Retina (tissue), 1 donor: ENCODE measurements at regions not wholly inside any gene's neighbourhood (a gene's known extent, or its start where the extent isn't known, plus 50 kb on each side); places are given as distances from the start of the nearest gene placed in this dataset.

Experiments
- DNase-seq: peaks from one replicate; pipeline ENCODE4 v3.0.0-alpha.2; 2016

GRCh38 chr15:69972436-69972835, 125.3 kb downstream of the TLE3 start:
- no peak for DNase-seq

GRCh38 chr15:69973102-69973714, 124.5 kb downstream of the TLE3 start:
- no peak for DNase-seq

- no peak for DNase-seq
These were observed 123.8 kb downstream of the TLE3 start for GRCh38 chr15:69973880-69974279.

- DNase-seq = no peak
These were observed 123.4 kb downstream of the TLE3 start for GRCh38 chr15:69974321-69974720.

GRCh38 chr15:69976366-69976994, 121.2 kb downstream of the TLE3 start:
- no peak for DNase-seq

GRCh38 chr15:69978603-69979002, 119.1 kb downstream of the TLE3 start:
- no peak for DNase-seq

GRCh38 chr15:69979262-69979661, 118.5 kb downstream of the TLE3 start:
- no peak for DNase-seq

- DNase-seq = no peak
These were observed 117.9 kb downstream of the TLE3 start for GRCh38 chr15:69979783-69980182.

- DNase-seq = no peak
These were observed 117.2 kb downstream of the TLE3 start for GRCh38 chr15:69980341-69981059.

GRCh38 chr15:69982037-69982436, 115.7 kb downstream of the TLE3 start:
- DNase-seq = no peak

GRCh38 chr15:69983696-69984265, 113.9 kb downstream of the TLE3 start:
- DNase-seq = no peak

- DNase-seq = no peak
These were observed 109.9 kb downstream of the TLE3 start for GRCh38 chr15:69987492-69988489.

GRCh38 chr15:69988541-69989225, 109.0 kb downstream of the TLE3 start:
- no peak for DNase-seq

GRCh38 chr15:69990566-69991421, 106.9 kb downstream of the TLE3 start:
- DNase-seq = peak; percentile 78

GRCh38 chr15:69991551-69991980, 106.2 kb downstream of the TLE3 start:
- peak; percentile 74 for DNase-seq

- DNase-seq = no peak
These were observed 105.4 kb downstream of the TLE3 start for GRCh38 chr15:69992348-69992747.

- DNase-seq = no peak
These were observed 103.1 kb downstream of the TLE3 start for GRCh38 chr15:69994429-69995205.

- DNase-seq = no peak
These were observed 101.2 kb downstream of the TLE3 start for GRCh38 chr15:69996321-69997160.

GRCh38 chr15:69997161-69997485, 100.6 kb downstream of the TLE3 start:
- no peak for DNase-seq
